Suppressor macrophage treated with lipopolysaccharide for 1 hour (primary cell): ENCODE measurements at regions not wholly inside any gene's neighbourhood (a gene's known extent, or its start where the extent isn't known, plus 50 kb on each side); places are given as distances from the start of the nearest gene placed in this dataset.
A peak's percentile ranks its signal among the peaks of the same experiment; 100 is the strongest.
"Not testable (repeated sequence)": the region's sequence is repeated elsewhere in the genome, so short reads cannot be mapped to it uniquely, and the experiment has no call there.

Experiments used
- DNase-seq, 3 donors: peaks; one replicate each; pipeline ENCODE4 v3.0.0-alpha.2; 2020 to 2022

DNA sequence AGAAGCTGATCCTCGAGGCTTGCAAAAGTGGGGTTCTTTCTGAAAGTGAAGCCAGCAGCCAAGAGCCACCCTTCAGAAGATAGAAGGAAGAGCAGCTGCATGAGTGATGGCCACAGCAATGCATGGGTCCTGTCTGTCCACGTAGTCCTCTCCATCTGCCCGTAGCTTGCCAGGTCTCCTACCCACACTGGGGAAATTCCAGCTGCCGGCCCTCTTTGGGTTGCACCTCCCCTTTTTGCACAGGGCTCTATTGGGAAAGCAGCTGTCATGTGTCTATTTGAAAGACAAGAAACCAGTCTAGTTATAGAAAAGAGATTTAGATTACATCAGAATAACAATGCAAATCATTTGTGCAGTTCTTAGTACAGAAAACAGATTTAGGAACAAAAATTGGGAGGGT lies 204.4 kb downstream of the GIPC2 start:
- DNase-seq: no peak

DNA sequence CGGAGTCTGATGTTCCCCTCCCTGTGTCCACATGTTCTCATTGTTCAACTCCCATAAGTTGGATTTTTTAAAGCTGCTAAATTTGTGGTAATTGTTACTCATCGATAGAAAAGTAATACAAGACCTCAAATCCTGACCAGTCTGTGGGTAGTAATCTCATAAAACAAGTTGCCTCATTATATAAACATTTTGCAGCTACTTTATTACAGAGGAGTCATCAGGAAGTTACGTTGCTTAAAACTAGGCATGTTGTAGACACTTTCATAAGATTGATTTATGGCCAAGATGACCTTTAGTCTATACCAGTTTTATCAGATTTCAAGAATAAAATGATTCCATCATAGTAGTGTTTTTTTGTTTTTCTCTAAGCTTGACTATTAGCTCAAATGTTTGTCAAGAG lies 208.8 kb downstream of the GIPC2 start:
- DNase-seq: no peak

DNA sequence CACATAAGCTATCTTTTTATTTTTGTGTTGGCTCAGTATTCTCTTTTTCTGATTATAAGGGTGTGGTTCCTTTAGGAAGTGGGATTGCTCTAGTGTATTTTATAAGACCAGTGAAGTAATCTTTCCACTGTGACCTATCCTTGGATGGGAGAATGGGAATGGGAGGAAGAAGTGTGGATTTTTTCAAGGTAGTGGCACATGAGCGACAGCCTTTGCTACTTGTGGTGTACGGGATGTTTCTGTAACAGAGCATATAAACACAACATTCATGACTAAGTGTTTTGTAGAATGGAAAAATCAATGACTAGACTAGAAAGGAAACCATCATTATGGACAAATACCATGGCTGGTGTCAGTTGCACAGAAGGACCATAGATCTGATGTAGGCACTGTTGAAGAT lies 209.6 kb downstream of the GIPC2 start:
- DNase-seq: no peak

DNA sequence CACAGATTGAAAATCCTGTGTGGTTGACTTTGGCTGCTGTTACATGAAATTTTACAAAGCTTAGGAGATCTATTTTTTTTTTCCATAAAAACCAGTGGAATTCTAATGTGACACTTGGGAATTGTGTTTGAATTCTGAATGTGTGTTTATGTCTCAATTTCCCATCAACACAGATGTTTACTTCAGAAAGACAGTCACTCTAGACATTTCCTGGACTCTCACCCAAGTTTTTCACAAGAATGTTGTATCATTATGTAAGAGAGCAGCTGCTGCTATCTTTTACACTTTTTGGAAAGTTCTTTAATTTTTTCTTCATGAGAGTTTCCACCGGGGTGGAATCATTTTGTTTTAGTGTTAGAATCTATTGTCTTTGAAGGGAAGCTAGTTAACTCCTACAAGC lies 210.1 kb downstream of the GIPC2 start:
- no peak for DNase-seq

DNA sequence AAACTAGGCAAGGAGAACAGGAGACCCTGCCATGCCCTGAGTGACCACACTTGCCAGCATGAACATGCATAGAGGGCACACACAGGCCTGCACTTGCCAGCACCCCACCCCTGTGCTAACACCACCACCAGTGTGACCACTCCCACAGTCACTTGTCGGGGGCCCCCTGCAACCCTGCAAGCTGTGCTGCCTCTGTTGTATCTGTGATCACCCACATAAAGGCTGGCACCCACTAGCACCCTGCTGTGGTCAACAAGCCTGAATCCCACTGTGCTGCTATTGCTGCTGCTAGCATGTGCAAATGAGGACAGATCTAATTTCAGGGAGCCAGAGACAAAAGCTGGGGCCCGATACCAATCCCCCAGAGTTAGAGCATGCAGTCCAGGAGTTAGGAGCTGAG lies 217.7 kb downstream of the GIPC2 start:
- DNase-seq: no peak

DNA sequence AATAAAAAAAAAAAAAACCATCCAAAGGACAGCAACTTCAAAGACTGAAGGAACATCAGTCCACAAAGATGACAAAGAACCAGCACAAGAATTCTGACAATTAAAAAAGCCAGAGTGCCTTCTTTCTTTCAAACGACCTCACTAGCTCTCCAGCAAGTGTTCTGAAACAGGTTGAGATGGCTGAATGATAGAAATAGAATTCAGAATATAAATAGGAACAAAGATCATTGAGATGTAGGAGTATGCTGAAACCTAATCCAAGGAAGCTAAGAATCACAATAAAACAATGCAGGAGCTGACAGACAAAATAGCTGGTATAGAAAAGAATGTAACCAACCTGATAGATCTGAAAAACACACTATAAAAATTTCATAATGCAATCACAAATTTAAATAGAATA lies 218.2 kb downstream of the GIPC2 start:
- DNase-seq: no peak

DNA sequence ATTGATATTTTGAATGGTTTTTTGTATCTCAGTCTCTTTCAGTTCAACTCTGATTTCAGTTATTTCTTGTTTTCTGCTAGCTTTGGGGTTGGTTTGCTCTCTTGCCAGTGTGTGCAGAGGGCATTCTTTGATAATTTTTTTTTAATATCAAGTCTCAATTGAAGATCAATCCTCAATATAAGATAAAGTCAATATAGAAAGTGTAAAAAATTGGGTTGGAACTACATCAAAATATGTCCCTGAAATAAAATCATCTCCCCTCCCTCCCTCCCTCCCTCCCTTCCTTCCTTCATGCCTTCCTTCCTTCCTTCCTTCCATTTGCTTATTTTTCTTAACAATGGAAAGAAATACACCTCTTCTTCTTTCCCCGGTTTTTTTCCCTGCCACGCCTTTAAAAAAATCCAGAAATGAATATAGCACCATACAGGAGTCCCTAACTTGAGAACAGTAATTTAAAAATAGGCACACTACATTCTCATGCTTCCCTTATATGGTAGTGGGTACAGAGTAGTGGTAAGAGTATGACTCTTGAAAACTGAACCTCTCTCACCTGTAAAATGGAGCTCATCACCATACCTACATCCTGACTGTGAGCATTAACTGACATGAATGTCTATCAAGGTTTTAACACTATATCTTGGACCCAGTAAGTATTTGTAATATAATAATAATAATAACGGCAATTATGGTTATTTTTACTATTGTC lies 221.9 kb downstream of the GIPC2 start:
- no peak for DNase-seq

DNA sequence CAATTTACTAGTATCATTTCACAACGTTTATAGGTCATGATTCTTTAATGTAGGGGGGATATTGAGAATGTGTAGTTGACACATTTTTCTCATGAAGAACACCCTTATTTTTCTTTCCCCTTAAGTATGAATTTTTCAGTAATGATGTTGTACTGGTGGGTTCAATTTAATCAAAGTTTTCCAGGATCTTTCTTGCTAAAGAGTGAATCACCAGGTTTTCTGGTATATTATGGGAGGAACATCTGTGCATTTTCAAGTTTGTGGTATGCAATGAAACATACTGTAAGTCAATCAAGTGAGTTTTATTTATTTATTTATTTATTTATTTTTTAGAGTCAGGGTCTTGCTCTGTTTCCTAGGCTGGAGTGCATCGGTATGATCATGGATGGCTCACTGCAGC lies 221.2 kb upstream of the PTGFR start:
- DNase-seq: no peak

DNA sequence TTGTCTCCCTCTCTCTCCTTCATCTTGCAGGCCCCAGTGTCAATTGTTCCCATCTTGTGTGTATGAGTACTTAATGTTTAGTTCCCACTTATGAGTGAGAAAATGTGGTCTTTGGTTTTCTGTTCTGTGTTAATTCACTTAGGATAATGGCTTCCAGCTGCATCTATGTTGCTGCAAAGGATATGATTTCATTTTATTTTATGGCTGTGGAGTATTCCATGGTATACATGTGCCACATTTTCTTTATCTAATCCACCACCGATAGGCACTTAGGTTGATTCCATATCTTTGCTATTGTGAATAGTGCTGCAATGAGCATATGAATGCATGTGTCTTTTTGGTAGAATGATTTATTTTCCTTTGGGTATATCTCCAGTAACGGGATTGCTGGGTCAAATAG lies 219.4 kb upstream of the PTGFR start:
- not testable (repeated sequence) for DNase-seq

DNA sequence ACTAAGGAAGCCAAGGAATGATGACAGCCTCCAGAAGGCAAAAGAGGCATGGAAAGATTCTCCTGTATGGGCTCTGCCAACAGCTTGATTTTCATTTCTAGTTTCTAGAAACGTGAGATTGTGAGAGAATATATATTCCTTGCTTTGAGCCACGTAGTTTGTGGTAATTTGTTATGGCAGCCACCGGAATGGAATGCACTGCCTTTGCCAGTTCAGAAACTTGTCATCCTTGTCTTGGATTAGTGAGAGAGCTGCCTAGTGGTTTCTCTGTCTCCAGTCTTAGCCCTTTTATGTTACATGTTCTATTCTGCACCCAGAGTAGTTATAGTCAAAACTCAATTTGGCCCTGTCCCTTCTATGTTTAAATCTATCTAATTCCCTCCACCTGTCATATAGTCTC lies 216.0 kb upstream of the PTGFR start:
- no peak for DNase-seq

DNA sequence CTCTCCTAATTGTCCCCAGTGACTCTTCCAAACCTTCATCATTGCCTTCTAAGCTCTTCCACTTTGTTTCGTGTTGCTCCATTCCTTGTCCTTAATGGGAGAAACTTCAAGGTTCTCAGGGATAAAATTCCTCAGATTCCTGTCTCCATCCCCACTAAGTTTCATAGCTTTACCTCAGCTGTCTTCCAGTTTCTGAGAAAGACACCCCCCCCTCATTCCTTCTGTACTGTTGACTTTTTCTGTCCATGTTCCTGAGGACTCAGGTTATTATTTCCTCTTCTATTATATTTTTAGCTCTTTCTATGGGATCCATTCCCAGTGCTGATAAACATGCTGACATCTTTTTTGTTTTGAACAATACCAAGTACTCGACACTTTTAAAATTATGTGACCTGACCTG lies 215.3 kb upstream of the PTGFR start:
- DNase-seq: no peak

DNA sequence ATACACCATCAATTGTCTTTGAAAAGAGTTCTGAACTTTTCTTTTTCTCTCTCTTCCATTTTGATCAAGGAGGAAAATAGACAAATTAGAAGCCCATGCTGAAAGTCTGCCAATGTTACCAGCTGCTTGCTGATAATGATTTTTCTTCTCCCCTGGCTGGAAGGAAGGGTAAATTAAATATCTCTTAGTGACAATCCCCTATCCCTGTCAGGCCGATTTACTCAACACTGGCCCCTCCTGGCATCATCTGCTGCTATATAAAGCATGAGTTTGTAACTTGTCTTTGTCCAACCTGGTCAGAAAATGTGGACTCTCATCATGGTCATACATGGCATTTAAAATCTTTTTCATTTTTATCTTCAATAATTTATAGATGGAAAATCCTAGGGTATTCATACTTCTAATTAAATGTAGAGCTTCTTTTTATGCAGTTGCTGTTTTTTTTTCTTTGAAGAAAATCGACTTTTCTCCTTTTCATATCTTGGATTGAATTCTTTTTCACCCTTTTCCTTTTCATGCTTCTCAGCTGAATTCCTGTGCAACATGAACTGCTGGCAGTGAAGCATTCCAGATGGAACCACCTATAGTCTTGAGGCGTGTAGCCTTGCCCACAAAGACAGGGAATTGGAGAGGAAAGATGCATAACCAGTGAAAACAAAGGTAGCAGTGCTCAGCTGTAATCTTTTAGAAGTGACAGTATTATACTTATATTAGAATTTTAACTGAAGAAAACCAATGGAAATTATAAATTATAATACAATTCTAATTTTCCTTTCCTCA lies 214.7 kb upstream of the PTGFR start:
- no peak for DNase-seq

DNA sequence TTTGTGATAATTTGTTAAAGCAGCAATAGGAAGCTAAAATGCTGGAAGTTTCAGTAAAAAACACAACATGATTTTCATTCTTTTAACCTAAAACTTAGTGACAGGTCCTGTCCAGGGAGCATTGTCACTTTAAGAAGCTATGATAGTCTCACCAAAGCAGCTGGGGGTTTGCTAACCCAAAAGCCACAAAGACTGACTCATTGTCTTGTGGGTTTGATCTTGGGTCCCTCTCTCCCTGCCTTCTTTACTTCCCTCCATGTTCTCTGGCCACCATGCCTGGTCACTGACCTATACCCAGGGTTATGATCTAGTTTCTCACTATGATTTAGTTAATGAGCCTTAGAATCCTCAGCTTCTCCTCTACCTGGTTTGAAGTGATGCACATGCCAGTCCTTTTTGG lies 213.5 kb upstream of the PTGFR start:
- peak; percentile 18 to 47 (median 18) for DNase-seq

DNA sequence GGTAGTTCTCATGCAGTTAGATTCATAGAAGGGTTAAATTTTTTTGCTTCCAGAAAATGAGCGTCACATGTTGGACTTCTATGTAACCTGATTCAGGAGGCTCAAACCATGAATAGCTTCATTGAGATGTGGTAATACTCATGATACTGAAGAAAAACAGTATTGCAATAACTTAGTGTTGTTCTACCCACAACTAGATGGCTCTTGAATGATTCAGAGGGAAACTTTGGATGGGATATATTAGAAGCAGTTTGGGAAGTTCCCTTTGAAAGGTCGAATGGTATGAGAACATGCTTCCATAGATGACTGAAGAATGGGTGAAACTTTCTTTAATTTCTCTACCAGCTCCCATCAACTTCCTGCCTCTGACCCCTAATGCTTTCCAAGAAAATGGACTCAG lies 211.7 kb upstream of the PTGFR start:
- DNase-seq: peak; percentile 3 to 60 (median 45)

DNA sequence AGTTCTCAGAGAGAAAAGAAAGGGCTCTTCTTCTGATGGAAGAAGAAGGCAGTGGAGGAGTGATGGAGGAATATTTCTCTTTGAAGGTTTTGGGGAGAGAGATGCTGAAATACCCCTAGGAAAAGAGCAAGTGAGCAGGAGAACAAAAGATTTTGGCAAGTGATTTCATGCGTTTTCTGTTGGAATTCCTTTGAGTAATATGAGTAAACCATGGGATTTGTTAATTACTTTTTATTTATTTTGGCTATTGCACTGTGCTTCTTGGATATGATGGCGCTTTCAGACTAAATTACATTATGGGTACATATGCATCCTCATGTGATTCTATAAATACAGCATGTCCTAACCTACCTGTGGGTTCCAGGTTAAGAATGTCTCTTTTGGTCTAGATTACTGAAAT lies 210.1 kb upstream of the PTGFR start:
- no peak for DNase-seq

DNA sequence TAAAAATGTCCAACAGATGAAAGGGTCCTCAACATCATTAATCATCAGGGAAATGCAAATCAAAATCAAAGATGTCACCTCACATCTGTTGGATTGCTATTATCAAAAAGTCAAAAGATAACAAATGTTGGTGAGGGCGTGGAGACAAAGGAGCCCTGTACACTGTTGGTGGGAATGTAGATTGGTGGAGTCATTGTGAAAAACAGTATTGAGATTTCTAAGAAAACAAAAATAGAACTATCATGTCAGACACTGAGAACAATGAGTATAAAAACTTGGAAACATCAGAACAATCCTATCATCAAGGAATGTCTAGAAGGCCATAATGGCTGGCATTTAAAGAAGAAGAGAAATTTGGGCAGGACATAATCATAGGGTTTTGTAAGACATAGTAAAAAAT lies 209.2 kb upstream of the PTGFR start:
- DNase-seq: no peak

DNA sequence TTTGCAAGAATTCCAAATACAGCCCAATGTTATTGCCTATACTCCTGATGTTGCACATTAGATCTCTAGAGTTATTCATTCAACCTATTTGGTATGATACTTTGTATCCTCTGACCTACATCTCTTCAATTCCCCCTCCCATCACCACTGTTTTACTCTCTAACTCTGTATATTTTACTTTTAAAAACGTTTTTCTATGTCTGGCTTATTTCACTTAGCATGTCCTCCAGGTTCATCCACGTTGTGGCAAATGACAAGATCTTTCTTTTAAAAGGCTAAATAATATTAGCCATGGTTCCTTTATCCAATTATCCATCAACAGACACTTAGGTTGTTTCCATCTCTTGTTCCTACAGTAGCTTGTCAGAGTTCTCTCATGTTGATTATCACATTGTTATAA lies 207.1 kb upstream of the PTGFR start:
- no peak for DNase-seq

DNA sequence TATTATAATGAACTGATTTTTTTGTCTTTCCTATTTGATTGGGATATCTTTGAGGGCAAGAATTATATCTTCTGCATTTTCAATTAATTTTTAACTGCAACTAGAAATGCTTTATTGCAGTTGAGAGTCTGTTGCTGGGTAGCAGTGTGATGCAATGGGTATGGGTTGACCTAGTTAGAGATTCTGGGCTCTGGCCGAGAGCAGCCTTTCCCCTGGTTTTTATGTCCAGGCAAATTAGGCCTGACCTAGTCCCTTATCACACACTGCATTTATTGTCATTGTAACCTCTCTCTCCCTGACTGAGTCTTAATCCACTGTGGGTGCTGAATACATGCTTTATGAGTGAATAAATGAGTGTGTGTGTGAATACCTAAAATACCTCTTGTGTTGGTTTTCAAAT lies 206.4 kb upstream of the PTGFR start:
- no peak for DNase-seq

DNA sequence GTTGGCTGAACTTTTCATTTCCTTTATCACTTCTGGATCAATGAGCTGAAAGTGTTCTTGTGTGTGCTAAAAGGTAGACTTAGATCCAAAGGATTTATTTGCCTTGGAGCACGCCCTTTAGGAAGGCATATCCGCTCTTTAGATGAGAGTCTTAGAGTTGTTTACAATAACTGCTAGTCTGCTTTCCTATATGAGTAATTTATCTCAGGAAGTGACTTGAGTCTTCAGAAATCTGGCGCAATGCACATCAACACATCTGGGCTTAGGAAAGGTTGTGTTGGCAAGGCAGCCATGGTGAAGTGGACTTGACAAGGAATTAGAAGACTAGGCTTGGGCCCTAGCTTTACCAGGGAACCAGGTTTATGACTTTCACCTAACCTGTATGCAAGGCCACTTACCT lies 204.1 kb upstream of the PTGFR start:
- no peak for DNase-seq

DNA sequence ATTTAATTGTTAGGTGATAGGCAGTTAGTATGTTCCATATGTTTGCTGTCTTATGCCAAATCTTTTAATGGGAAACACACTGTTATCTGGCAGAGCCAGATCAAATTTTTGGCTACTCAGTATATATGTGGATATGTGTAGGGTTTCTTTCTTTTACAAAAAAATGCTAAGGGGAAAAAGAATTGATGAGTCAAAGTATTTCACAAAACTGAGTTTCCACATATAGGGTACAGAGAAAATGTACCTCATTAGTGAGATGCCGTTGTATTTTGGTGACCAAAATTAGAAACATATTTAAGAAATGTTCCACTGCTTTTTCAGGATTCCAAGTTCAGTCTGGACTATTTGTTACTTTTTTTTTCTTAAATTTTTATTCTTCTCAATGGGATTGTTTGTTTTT lies 201.2 kb upstream of the PTGFR start:
- DNase-seq: no peak

DNA sequence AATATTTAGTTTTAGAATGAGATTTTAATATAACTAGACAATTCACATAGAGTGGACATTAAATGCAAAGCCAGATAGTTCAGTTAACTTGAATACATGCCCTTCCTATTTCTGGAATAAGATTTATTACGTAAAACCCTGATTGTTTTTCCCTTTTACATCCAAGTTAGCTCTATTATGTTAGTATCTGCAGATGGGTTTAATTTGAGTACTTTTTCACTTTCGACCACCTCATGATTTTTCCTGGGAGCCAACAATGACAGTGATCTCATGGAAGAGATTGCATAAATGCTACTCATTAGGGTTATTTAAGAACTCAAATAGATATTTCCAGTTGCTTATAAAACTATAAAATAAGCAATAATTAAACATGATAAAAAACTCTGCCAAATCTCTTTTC lies 199.4 kb upstream of the PTGFR start:
- no peak for DNase-seq

DNA sequence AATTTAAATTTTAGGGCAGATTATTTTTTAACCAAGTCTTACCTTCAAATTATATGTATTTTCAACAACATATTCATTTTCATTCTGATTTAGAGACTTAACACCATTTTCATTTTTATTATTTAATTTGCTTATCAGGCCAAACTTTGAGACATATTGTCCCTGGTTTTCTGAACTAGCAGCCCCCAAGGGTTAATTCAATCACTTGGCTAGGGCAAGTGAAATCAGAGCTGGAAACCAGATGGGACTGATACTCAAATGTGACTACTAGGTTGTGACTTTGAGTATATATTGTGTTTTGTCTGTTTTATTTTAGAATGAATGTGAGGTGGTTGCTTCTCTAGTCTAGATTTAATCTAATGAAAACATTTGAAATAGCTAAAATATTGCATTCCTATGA lies 198.9 kb upstream of the PTGFR start:
- DNase-seq: no peak

DNA sequence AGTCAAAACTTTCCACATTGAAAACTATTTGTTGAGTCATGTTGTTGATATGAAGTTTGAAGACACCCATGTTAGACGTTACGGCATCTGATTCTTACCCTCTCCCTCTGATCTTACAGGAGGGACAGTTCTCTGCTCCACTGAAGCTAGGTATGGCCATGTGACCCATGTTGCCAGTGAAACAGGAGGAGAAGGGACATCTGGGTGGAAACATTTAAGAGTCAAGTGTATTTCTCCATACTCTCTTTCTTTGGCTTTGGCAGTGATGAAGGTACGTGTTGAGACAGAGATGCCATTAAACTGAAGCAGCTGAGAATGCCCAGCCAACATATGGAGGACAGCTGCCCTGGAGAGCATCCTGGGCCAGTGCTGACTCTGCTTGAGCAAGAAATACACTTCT lies 198.4 kb upstream of the PTGFR start:
- no peak for DNase-seq

DNA sequence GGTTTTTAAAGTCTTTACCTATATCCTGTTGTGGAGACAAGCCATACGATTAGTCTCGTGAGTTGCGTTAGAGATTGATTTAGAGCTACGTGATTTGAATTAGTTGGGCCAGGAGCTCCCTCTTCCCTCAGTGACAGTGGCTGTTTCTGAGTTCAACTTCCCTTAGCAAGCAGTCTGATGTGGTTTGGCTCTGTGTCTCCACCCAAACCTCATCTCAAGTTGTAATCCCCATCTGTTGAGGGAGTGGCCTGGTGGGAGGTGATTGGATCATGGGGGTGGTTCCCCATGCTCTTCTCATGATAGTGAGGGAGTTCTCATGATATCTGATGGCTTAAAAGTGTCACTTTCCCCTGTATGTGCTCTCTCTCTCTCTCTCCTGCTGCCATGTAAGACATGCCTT lies 192.9 kb upstream of the PTGFR start:
- DNase-seq: no peak

DNA sequence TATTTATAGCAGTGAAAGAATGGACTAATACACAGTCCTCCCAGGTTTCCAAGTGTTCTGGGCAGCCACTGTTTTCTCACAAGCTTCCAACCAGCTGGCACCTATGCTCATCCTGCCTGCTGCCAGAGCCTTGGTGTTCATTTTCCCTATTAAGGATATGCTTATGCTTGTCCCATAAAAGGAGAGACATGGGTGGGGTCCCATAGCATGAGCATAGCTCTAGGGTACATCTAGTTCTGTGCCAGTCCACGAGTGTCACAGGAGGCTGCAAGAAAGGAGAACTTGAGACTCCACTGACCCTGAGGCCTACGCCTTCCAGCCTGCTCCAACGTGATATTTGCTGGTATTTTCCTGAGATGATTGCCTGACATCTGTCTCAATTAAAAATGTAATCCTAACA lies 192.4 kb upstream of the PTGFR start:
- DNase-seq: no peak
